GM21381 (cell line): ENCODE measurements at regions not wholly inside any gene's neighbourhood (a gene's known extent, or its start where the extent isn't known, plus 50 kb on each side); places are given as distances from the start of the nearest gene placed in this dataset.

Experiments used
- ATAC-seq: cut with Tn5 transposase; IDR thresholded peaks from one replicate; pipeline ENCODE4 v1.9.1; 2021; ENCODE audit warnings: mild to moderate bottlenecking, moderate library complexity; ENCODE audit not compliant: unreplicated experiment

- ATAC-seq, result no peak
Measured at GRCh38 chrX:10893366-10893765, 217.8 kb upstream of the HCCS start.

- no peak for ATAC-seq
Measured at GRCh38 chrX:10893976-10894375, 217.2 kb upstream of the HCCS start.

DNA sequence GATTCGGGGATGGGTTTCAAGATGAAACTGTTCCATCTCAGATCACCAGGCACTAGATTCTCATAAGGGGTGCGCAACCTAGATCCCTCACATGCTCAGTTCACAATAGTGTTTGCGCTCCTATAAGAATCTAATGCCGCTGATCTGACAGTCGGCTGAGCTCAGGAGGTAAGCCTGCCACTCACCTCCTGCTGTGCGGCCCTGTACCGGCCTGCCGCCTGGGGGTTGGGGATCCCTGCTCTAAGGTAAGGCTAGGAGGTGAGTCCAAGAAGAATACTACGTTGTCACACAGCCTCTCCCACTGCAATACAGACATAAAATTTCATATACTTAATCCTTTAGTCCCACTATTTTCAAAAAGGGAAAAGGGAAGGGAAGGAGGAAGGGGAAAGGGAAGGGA, 213.4 kb upstream of the HCCS start:
- no peak for ATAC-seq

GRCh38 chrX:10900585-10901289, 210.4 kb upstream of the HCCS start:
- ATAC-seq, result no peak

DNA sequence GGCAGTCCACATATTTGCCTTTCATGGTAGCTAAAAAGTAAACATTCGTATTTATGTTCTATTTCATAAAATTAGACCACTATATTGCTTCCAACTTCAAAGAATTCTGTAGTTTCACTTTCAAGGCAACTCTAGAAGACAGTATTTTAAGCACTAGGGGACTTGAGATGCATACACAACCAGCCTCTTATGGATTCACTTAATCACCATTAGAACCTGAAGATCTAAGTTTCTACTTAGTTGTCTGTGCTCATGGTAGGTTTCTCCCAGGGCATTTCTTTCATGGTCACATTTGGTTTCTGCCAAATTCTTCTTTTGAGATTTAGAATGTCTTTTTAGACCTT, 209.9 kb upstream of the HCCS start:
- no peak for ATAC-seq

DNA sequence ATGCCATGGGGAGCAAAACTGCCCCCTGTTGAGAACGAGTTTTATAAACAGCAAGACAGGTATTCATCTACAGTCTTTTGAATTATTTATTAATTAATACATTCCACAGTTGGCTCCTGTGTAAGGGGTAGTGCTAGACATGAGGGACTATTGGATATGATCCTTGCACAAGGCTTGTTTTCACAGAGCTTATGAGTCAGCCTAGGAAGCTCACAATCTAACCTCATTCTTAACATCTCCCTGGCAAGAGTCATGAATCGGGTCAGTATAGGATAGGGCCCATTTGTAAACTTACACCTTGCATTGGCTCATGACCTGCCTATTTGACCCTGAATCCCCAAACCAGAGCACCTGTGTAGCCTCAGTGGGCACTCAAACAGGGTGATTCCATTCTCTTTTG, 209.1 kb upstream of the HCCS start:
- ATAC-seq, result no peak

- no peak for ATAC-seq
Measured at GRCh38 chrX:10903523-10903922, 207.6 kb upstream of the HCCS start.

DNA sequence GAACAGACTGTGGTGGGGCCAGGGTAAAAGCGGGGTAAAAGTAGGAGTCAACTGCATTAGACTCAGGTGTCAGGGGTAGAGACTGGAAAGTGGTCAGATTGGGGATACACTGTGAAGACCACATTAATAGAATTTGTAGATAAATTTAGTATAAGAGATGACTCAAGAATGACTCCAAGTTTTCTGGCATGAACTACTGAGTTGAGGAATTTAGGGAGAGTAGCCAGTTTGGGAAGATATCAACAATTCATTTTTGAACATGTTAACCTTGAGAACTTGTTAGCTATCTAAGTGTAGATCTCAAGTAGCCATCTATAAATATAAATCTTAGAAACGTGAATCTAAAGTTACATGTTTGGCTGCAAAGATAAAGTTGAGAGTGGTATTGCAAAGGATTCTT, 206.9 kb upstream of the HCCS start:
- ATAC-seq, result no peak

GRCh38 chrX:10906866-10907265, 204.3 kb upstream of the HCCS start:
- ATAC-seq, result no peak

GRCh38 chrX:10922159-10922558, 189.0 kb upstream of the HCCS start:
- no peak for ATAC-seq

- no peak for ATAC-seq
Measured at GRCh38 chrX:10922835-10923234, 188.3 kb upstream of the HCCS start.

GRCh38 chrX:10923466-10923865, 187.7 kb upstream of the HCCS start:
- no peak for ATAC-seq

- no peak for ATAC-seq
Measured at GRCh38 chrX:10926404-10926803, 184.7 kb upstream of the HCCS start.

- ATAC-seq, result no peak
Measured at GRCh38 chrX:10926891-10927290, 184.2 kb upstream of the HCCS start.

GRCh38 chrX:10929747-10930146, 181.4 kb upstream of the HCCS start:
- no peak for ATAC-seq

DNA sequence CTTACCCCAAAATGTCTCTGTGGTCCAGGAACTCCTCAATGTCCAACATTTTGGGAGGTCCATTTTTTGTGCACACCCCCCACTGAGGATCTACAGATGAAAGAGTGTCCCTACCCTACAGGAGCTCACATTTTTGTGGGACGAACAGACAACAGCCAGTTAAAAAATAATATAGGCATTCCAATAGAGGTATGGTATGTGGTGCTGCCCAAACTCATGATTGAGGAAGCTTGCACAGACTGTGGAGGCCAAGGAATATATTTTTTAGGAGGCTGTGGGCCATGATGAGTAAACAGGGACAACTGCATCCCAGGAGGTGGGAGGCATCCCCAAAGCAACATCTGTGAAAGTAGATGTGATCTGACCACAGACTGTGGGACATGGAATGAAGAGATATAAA, 181.0 kb upstream of the HCCS start:
- ATAC-seq, result no peak

DNA sequence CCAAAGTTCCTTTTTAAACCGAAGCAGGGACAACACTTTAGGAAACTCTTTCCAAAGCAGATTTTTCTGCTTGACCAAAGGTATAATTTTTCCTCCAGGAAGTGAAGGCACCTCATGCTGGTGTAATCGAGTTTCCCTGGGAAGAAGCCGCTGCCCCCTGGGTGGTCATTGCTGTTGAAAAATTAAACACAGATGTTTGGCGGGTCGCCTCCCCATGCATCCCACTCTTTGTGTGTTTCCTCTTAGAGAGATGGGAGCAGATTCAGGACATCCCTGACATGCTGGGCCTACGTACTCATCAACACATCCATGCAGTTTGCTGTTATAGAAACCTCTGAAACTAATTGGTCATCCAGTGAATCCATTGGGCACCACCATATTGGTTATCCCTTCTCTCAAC, 179.2 kb upstream of the HCCS start:
- no peak for ATAC-seq

DNA sequence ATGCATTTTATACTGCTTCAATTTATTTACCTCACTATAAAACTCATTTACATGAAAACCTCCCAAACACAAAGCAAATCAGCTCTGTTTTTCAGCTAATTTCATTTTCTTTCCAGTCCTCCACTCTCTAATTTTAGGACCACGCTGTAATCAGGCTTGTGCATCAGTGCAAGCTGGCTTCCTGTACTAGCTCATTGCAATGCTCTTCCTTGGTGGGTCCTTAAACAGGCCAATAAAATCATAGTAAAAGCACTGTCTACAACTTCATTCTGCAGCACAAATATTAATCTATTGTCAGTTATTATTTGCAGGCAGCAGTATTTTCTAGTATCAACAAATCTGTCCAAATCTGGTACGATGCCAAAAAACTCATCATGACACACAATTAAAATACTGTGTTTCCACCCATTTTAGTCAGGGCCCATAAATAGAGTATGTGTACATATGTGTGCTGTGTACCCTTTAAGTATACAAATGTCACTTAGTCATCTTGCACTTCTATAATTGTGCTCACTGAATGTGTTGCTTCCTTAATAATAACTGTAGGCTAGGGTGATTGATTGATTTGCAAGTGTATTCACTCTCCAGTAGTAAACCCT, 178.2 kb upstream of the HCCS start:
- no peak for ATAC-seq

DNA sequence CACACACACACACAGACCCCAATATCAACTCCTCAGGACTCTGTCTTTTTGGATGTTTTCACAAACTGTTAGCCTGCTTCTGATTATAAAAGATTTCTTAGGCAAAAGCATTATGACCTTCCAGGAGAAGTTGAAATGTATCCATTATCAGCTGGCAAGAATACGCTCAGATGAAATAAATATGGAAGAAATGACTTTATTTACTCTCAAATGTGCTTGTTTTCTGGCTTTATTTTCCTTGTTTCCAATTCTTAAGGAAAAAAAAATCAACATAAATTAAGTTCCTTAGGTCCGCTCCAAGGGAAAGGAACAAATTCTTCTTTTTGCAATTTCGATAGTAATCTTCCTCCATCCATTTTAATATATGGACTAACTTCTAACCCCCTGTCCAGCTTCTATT, 175.6 kb upstream of the HCCS start:
- no peak for ATAC-seq

DNA sequence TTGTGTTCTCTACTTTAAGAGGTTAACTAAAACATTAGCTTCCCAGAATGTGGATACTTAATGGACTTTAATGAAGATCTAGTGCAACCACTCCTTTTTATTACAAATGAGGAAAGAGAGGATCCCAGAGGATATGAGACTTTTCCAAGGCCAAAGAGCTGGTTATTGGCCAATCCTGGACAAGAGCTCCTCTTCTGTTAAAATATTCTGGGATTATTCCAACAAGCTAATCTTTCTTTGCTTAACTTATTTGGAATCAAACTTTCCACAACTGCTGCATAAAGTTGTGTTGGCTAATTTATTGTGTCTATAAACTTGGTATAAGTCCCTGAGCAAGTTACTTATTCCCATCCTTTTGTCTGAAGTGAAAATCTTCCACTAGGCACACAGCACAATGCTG, 174.2 kb upstream of the HCCS start:
- no peak for ATAC-seq

DNA sequence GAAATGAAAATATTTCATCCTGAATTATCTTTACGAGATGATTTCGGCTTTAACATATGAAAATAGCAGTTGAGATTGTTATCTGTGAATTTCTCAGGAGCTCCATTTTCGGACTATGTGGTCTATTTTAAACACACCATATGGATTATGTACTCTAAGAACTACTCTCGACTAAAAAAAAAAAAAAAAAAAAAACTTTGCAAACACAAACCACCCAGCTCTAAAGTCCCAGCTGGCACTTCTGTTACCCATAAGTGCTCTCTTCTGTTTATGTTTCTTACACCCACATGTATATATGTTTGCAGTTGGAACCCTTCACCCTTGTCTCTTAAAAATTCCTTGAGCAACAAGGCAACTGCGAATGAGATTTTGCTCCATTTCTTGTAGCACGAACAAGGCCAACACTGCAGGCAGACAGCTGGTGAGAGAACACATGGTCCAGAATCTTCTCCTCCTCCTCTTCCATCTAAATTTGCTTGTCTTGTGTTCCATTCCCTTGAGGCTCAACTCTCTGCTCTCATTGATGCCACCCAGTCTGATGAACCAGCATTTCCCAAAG, 172.7 kb upstream of the HCCS start:
- no peak for ATAC-seq

GRCh38 chrX:10939424-10939823, 171.7 kb upstream of the HCCS start:
- no peak for ATAC-seq
